AG04450 (cell line): ENCODE measurements at regions not wholly inside any gene's neighbourhood (a gene's known extent, or its start where the extent isn't known, plus 50 kb on each side); places are given as distances from the start of the nearest gene placed in this dataset.

Source experiments
- CTCF ChIA-PET: fragments of 300-600, 350-600 bp; formaldehyde crosslinking; extraction: SDS; loops from one replicate; lab custom pipeline; 2022; ENCODE audit warnings: antibody characterized with exemption, inconsistent platforms; lab: Charles Lee
- POLR2A ChIA-PET: fragments of 350-600 bp; formaldehyde crosslinking; extraction: SDS; loops from one replicate; lab custom pipeline; 2021; ENCODE audit warnings: antibody characterized with exemption, inconsistent platforms; lab: Yijun Ruan, JAX
- DNase-seq: peaks from one replicate; pipeline ENCODE4 v3.0.0-alpha.2; 2011; ENCODE audit warnings: low read depth, low spot score
- H3K27ac ChIP-seq: one replicate; pipeline ENCODE4 v1.5.1; 2012; ENCODE audit warnings: low read depth, low read length, control low read depth
- H3K27me3 ChIP-seq: one replicate; pipeline ENCODE4 v1.6.0; 2012; ENCODE audit warnings: low read length; ENCODE audit not compliant: control insufficient read depth, insufficient read depth
- H3K4me3 ChIP-seq: 2 replicates; pipeline ENCODE4 v1.5.1; 2011; ENCODE audit warnings: mild to moderate bottlenecking, low read depth, low read length, control low read depth
- H3K9me3 ChIP-seq: 2 replicates; pipeline ENCODE4 v1.5.1; 2012; ENCODE audit warnings: low read length; ENCODE audit not compliant: control insufficient read depth, insufficient read depth
- TF ChIP-seq, protein P1 (sequence below): IDR thresholded peaks from 2 replicates; pipeline ENCODE4 v1.5.1; 2011; ENCODE audit warnings: low read depth, low read length, control low read depth, inconsistent platforms

DNA sequence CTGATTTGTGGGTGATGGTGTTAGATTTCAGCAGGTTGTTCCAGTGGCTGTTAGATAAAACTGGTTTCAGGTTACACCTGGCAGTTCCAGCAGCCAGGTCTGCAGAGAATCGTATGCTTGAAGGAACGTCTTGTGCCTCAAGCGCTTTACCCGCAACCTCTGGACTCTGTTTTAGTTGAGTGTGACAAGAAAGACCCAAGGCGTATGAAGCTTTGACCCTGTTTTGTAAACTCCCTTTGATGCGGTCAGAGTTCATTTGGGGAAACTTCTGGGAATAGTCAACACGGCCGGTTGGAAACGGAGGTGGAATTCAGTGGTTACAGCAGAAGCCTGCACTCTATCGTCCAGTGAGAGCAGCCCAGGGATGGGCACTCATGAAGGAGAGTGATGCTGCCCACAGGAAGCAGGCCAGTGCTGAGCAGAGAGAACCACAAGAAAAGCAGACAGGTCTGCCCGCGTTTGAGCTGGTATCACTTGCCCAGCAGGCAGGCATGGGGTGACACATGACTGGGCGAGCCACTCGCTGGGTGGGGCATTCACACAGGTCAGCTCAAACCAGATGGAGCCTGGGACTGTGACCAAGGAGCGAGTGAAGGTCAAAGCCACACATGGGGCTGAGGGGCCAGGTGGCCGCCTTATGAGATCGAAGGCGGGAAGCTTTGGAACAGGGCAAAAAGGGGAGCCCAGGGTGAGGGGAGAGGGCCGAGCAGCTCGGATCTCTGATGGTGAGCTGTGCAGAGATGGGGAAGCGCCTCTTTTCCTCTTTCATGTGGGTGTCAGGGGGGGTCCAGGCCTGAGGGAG, 99.6 kb upstream of the MBOAT2 start:
- TF ChIP-seq, protein P1, sequence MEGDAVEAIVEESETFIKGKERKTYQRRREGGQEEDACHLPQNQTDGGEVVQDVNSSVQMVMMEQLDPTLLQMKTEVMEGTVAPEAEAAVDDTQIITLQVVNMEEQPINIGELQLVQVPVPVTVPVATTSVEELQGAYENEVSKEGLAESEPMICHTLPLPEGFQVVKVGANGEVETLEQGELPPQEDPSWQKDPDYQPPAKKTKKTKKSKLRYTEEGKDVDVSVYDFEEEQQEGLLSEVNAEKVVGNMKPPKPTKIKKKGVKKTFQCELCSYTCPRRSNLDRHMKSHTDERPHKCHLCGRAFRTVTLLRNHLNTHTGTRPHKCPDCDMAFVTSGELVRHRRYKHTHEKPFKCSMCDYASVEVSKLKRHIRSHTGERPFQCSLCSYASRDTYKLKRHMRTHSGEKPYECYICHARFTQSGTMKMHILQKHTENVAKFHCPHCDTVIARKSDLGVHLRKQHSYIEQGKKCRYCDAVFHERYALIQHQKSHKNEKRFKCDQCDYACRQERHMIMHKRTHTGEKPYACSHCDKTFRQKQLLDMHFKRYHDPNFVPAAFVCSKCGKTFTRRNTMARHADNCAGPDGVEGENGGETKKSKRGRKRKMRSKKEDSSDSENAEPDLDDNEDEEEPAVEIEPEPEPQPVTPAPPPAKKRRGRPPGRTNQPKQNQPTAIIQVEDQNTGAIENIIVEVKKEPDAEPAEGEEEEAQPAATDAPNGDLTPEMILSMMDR = 0 out of 2 replicates have a peak, but pooled peaks have one; percentile 5
- H3K9me3 ChIP-seq = no peaks in the 10 kb centered on the region; the same call in 1 of the 2 replicates
- POLR2A ChIA-PET = no interaction called here

DNA sequence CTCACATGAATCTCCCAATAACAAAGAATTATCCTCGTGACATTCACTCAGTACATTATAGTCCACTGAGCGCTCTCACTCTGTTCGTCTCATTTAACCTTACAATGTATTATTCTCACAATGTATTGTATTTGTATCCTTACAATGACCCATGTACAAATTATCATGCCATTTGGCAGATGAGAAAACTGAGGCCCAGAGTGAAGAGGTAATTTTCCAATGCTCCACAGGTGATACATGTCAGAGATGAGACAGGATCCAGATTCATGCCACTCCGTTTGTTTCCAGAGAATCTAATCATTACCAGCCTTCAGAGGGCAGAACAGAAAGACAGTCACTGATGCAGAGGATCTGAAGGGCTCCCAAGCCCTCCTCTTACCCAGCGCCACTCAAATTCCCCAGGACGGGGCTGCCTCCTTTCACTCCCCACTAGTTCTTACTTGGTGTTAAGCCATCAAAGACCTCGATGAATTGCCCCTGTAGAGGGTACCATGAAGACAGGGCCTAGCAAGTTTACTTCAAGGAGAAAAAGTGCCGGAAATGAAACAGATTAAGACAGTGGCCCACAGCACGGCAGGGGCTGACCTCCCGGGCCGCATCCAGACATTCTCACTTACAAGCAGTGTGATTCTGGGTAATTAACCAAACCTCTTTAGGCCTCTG, 98.4 kb upstream of the MBOAT2 start:
- POLR2A ChIA-PET = no interaction called here
- Histone ChIP-seq H3K9me3 (no peaks in the 10 kb centered on the region; the same call in 1 of the 2 replicates), H3K27ac (no peak overlapping the region), H3K4me3 (no peak overlapping the region), H3K27me3 (no peaks in the 10 kb centered on the region)
- TF ChIP-seq, protein P1 = no peak
- CTCF ChIA-PET = no interaction called here
- DNase-seq = no peak

More for the DNA sequence above, 99.6 kb upstream of the MBOAT2 start:
- H3K4me3 ChIP-seq = no peak overlapping the region
- H3K27ac ChIP-seq = no peak overlapping the region
- CTCF ChIA-PET = no interaction called here
- DNase-seq = no peak
- no peaks in the 10 kb centered on the region for H3K27me3 ChIP-seq

DNA sequence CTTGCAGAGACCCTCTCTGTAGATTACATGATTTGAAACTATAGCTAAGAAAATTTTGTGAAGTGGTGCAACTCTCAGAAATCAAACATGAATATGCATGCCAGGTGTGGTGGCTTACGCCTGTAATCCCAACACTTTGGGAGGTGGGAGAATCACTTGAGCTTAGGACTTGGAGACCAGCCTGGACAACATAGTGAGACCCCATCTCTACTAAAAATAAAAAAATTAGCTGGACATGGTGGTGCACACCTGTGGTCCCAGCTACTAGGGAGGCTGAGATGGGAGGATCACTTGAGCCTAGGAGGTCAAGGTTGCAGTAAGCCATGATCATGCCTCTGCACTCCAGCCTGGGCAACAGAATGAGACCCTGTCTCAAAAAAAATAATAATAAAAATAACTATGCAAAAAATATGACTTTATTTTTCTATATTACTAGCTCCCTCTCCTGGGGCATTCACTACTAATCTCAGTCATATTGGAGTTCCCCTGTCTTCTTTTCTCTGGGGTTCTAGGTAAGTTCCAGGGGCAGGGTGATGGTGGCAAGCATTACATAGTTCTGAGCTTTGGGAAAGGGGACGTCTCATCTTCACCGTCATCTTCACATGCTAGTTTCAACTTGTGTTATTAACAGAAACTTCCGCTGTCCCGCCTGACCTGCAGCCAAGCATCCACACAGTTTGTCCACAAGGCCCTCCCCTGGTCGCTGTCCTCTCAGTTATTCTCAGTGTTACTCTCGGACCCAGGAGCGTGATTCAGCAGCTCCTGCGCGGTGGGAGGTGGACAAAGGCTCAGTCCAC, 96.8 kb upstream of the MBOAT2 start:
- H3K9me3 ChIP-seq = no peaks in the 10 kb centered on the region; the same call in 1 of the 2 replicates
- H3K4me3 ChIP-seq = no peak overlapping the region
- no peaks in the 10 kb centered on the region for H3K27me3 ChIP-seq
- no peak overlapping the region for H3K27ac ChIP-seq
- ChIA-PET CTCF (interaction anchor here (0.6 kb wide), 2 partner anchors 9 to 264 kb away, joined by 3 read pairs; no protein-coding TSS in a partner anchor), POLR2A (no interaction called here)
- no peak for DNase-seq
- TF ChIP-seq, protein P1 = no peak; the same call in 1 of the 2 replicates

DNA sequence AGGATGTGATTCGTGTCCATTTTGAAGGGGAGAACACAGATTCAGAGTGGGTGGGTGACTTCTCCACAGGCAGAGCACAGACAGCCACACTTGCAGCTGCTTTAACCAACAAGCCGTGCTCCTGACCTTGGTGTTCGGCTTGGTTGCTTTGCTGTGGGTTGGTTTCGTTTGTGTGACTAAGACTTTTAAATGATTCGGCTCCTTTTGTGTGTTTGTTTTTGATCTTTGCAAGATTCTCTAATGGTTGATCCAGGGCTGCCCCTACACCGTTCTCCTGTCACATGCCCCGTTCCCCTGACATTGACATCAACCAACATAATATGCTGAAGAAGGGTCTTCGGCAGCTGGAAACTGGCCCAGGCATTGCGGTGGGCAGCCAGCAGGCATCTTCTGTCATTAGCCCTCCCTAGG, 95.9 kb upstream of the MBOAT2 start:
- Histone ChIP-seq H3K9me3 (peaks cover under 1% of the 10 kb centered on the region; the same call in 1 of the 2 replicates), H3K27me3 (no peaks in the 10 kb centered on the region), H3K27ac (peak overlapping the region; percentile 77), H3K4me3 (no peak overlapping the region)
- TF ChIP-seq, protein P1 = no peak
- POLR2A ChIA-PET = no interaction called here
- DNase-seq = no peak
- CTCF ChIA-PET = interaction anchor here (1.0 kb wide), 1 partner anchor 12 kb away, joined by 3 read pairs; no protein-coding TSS in a partner anchor
